GM10248 (cell line): ENCODE measurements at regions not wholly inside any gene's neighbourhood (a gene's known extent, or its start where the extent isn't known, plus 50 kb on each side); places are given as distances from the start of the nearest gene placed in this dataset.

ENCODE experiments used
- CTCF ChIA-PET: fragments of 300-600 bp; sonication (Branson Sonifier 250); formaldehyde crosslinking; extraction: SDS; loops from one replicate; lab custom pipeline; 2021; ENCODE audit warnings: antibody characterized with exemption; lab: Yijun Ruan, JAX
- POLR2A ChIA-PET: fragments of 350-650 bp; sonication (Branson Sonifier 250); formaldehyde crosslinking; extraction: SDS; loops from one replicate; lab custom pipeline; 2020; ENCODE audit warnings: antibody characterized with exemption; lab: Yijun Ruan, JAX
- DNase-seq: peaks from one replicate; pipeline ENCODE4 v3.0.0; 2012; ENCODE audit errors: extremely low spot score
- CTCF ChIP-seq: IDR thresholded peaks from 2 replicates; pipeline ENCODE4 v1.5.1; 2012; ENCODE audit warnings: mild to moderate bottlenecking, low read depth; ENCODE audit errors: extremely low read depth, missing control alignments, control extremely low read depth

GRCh38 chr16:79721270-79721669 lies 120.7 kb upstream of the MAF start:
- no peak for DNase-seq
- no peak for TF ChIP-seq CTCF
- ChIA-PET POLR2A (no interaction called here), CTCF (no interaction called here)

GRCh38 chr16:79717333-79718137 lies 117.0 kb upstream of the MAF start:
- no peak for DNase-seq
- CTCF ChIA-PET, result no interaction called here
- POLR2A ChIA-PET, result no interaction called here
- TF ChIP-seq CTCF, result no peak

- DNase-seq, result no peak
- ChIA-PET POLR2A (no interaction called here), CTCF (interaction anchor here (1.3 kb wide), 1 partner anchor 12 kb away, joined by 3 read pairs; no protein-coding TSS in a partner anchor)
- TF ChIP-seq CTCF, result no peak
Measured at GRCh38 chr16:79716645-79717332, 116.3 kb upstream of the MAF start.

GRCh38 chr16:79715061-79715460 lies 114.5 kb upstream of the MAF start:
- ChIA-PET CTCF (interaction anchor here (1.1 kb wide), 1 partner anchor 13 kb away, joined by 5 read pairs; no protein-coding TSS in a partner anchor), POLR2A (no interaction called here)
- no peak for TF ChIP-seq CTCF
- DNase-seq, result no peak

- DNase-seq, result no peak
- ChIA-PET POLR2A (no interaction called here), CTCF (interaction anchor here (1.1 kb wide), 1 partner anchor 14 kb away, joined by 5 read pairs; no protein-coding TSS in a partner anchor)
- TF ChIP-seq CTCF, result no peak
Measured at GRCh38 chr16:79714440-79714839, 113.9 kb upstream of the MAF start.

GRCh38 chr16:79713609-79714309 lies 113.2 kb upstream of the MAF start:
- DNase-seq, result no peak
- no peak for TF ChIP-seq CTCF
- POLR2A ChIA-PET, result no interaction called here
- CTCF ChIA-PET, result interaction anchor here (1.1 kb wide), 1 partner anchor 15 kb away, joined by 5 read pairs; no protein-coding TSS in a partner anchor
